ENCODE measurements at regions not wholly inside any gene's neighbourhood (a gene's known extent, or its start where the extent isn't known, plus 50 kb on each side); places are given as distances from the start of the nearest gene placed in this dataset.

- no peaks in the 10 kb centered on the region for H3K9me3 ChIP-seq
- no peak for TF ChIP-seq CTCF (IDR thresholded peaks at IDR 0.05)
- no peak for DNase-seq (ENCODE audit: low spot score in 2 of 2)
- intact Hi-C loops (cut with DNase I): no loop called here
- no peaks in the 10 kb centered on the region for H3K27me3 ChIP-seq
- no peaks in the 10 kb centered on the region for H3K4me1 ChIP-seq
- H3K36me3 ChIP-seq: no peaks in the 10 kb centered on the region
- H3K27ac ChIP-seq: no peak overlapping the region
- H3K4me3 ChIP-seq: no peak overlapping the region
Observed at GRCh38 chr3:18853269-18853668, 295.0 kb upstream of the KCNH8 start.

- Histone ChIP-seq H3K36me3 (no peaks in the 10 kb centered on the region), H3K4me1 (no peaks in the 10 kb centered on the region), H3K27ac (no peak overlapping the region), H3K4me3 (no peak overlapping the region), H3K27me3 (no peaks in the 10 kb centered on the region), H3K9me3 (no peaks in the 10 kb centered on the region)
- no peak for DNase-seq (ENCODE audit: low spot score in 2 of 2)
- intact Hi-C loops (cut with DNase I): no loop called here
- peak in 1 of 3 experiments; percentile 11 for TF ChIP-seq CTCF (IDR thresholded peaks at IDR 0.05)
Observed at GRCh38 chr3:18847583-18848197, 300.6 kb upstream of the KCNH8 start.

GRCh38 chr3:18843983-18844382 lies 304.3 kb upstream of the KCNH8 start:
- H3K4me3 ChIP-seq: no peak overlapping the region
- no peaks in the 10 kb centered on the region for H3K36me3 ChIP-seq
- TF ChIP-seq CTCF (IDR thresholded peaks at IDR 0.05): no peak
- no peak overlapping the region for H3K27ac ChIP-seq
- H3K27me3 ChIP-seq: no peaks in the 10 kb centered on the region
- no peak for DNase-seq (ENCODE audit: low spot score in 2 of 2)
- intact Hi-C loops (cut with DNase I): no loop called here
- no peaks in the 10 kb centered on the region for H3K9me3 ChIP-seq
- no peaks in the 10 kb centered on the region for H3K4me1 ChIP-seq

DNA sequence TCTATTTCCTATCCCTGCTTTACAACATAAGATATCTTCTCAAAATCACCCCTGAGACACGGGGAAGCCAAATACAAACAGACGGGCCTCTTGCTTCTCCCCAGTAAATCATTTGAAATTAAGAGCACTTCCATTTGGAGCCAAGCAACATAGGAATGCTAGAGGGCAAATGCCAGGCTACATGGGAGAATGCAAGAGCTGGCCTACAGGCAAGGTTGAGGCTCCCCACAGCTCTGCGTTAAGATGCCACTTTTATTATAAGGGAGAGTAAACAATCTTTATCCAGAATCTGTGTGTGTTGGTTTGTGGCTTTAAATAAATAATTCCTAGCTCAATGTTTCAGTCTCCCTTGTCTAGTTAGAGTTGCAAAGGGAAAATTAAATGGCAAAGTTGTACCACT lies 305.1 kb upstream of the KCNH8 start:
- Histone ChIP-seq H3K9me3 (no peaks in the 10 kb centered on the region), H3K27ac (no peak overlapping the region), H3K27me3 (no peaks in the 10 kb centered on the region), H3K4me1 (no peaks in the 10 kb centered on the region), H3K4me3 (no peak overlapping the region), H3K36me3 (no peaks in the 10 kb centered on the region)
- no peak for TF ChIP-seq CTCF (IDR thresholded peaks at IDR 0.05)
- no peak for DNase-seq (ENCODE audit: low spot score in 2 of 2)
- intact Hi-C loops (cut with DNase I): no loop called here

- no peak for TF ChIP-seq CTCF (IDR thresholded peaks at IDR 0.05)
Observed at GRCh38 chr3:18841422-18842343, 306.6 kb upstream of the KCNH8 start.

More at GRCh38 chr3:18841422-18842343, 306.6 kb upstream of the KCNH8 start:
- no peaks in the 10 kb centered on the region for H3K27me3 ChIP-seq
- intact Hi-C loops (cut with DNase I): no loop called here
- no peaks in the 10 kb centered on the region for H3K4me1 ChIP-seq
- H3K27ac ChIP-seq: no peak overlapping the region
- H3K36me3 ChIP-seq: no peaks in the 10 kb centered on the region
- no peak for DNase-seq (ENCODE audit: low spot score in 2 of 2)
- no peaks in the 10 kb centered on the region for H3K9me3 ChIP-seq
- no peak overlapping the region for H3K4me3 ChIP-seq

All from ascending aorta (tissue), 2 donors.